ENCODE measurements at regions not wholly inside any gene's neighbourhood (a gene's known extent, or its start where the extent isn't known, plus 50 kb on each side); places are given as distances from the start of the nearest gene placed in this dataset.

DNA sequence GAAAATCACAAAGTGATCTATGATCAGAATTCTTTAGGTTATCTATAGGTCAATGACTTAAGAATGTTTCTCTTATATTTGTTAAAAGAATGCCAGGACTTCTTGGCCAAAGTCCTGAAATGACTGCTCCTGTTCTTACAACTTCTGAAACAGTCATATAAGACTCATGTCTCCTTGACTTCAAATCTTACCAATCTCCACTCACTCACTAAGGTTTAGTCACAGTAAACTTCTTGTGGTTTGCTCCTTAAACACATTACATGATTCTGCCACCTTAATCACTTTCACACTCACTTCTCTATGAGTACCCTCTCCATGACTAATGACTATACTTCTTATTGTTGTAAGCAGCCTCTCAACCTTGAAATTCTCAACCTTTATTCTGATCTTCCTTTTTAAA, 648.7 kb upstream of the CCDC179 start:
- Histone ChIP-seq H3K27ac (ENCODE audit: low read depth, low read length, poor library complexity, severe bottlenecking) (no peak overlapping the region), H3K27me3 (replicated peaks; ENCODE audit: insufficient read depth, low read depth, low read length, poor library complexity) (no peaks in the 10 kb centered on the region), H3K4me1 (ENCODE audit: insufficient read depth, low read length, poor library complexity, severe bottlenecking) (no peaks in the 10 kb centered on the region), H3K9me3 (ENCODE audit: low read depth, low read length, poor library complexity, severe bottlenecking) (no peaks in the 10 kb centered on the region), H3K4me3 (ENCODE audit: low read depth, low read length, poor library complexity, severe bottlenecking) (no peak overlapping the region), H3K36me3 (ENCODE audit: insufficient read depth, low read length, poor library complexity, severe bottlenecking) (no peaks in the 10 kb centered on the region)
- intact Hi-C loops (cut with micrococcal nuclease; ENCODE audit: unreplicated experiment) = no loop called here
- BruUV-seq (replicated peaks) = no TSS peak
- CTCF ChIA-PET = no interaction called here
- no peak for DNase-seq (ENCODE audit: low spot score)
- POLR2A ChIA-PET (ENCODE audit: low non-redundant PET) = no interaction called here
- no peak for TF ChIP-seq EZH2 (IDR thresholded peaks at IDR 0.05; ENCODE audit: borderline replicate concordance, low read depth, low read length, poor library complexity, severe bottlenecking)
- no peak for TF ChIP-seq CTCF (conservative IDR thresholded peaks at IDR 0.05; ENCODE audit: low read depth, low read length)

DNA sequence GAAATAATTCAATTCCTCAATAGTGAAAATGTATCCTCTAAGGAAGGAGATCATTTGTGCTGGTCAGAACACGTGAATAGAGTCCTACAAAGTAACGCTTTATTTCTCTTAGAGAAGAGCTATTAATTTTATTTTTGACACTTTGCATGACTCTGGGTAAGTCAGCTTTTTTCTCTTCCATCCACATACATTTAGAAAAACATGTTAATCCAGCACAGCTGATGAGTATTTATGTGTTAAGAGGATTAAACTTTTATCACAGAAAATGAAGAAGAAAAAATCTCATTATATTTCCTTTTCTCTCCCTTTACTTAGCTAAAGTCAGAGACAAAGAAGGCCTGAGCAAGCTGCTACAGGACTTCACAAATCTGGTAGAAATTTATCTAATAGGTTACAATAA, 649.5 kb upstream of the CCDC179 start:
- Histone ChIP-seq H3K4me3 (ENCODE audit: low read depth, low read length, poor library complexity, severe bottlenecking) (no peak overlapping the region), H3K36me3 (ENCODE audit: insufficient read depth, low read length, poor library complexity, severe bottlenecking) (no peaks in the 10 kb centered on the region), H3K27ac (ENCODE audit: low read depth, low read length, poor library complexity, severe bottlenecking) (no peak overlapping the region), H3K9me3 (ENCODE audit: low read depth, low read length, poor library complexity, severe bottlenecking) (no peaks in the 10 kb centered on the region), H3K27me3 (replicated peaks; ENCODE audit: insufficient read depth, low read depth, low read length, poor library complexity) (no peaks in the 10 kb centered on the region), H3K4me1 (ENCODE audit: insufficient read depth, low read length, poor library complexity, severe bottlenecking) (no peaks in the 10 kb centered on the region)
- TF ChIP-seq EZH2 (IDR thresholded peaks at IDR 0.05; ENCODE audit: borderline replicate concordance, low read depth, low read length, poor library complexity, severe bottlenecking) (no peak), CTCF (conservative IDR thresholded peaks at IDR 0.05; ENCODE audit: low read depth, low read length) (no peak)
- intact Hi-C loops (cut with micrococcal nuclease; ENCODE audit: unreplicated experiment) = no loop called here
- DNase-seq (ENCODE audit: low spot score) = peak; percentile 1
- no TSS peak for BruUV-seq (replicated peaks)
- POLR2A ChIA-PET (ENCODE audit: low non-redundant PET) = no interaction called here
- CTCF ChIA-PET = no interaction called here

DNA sequence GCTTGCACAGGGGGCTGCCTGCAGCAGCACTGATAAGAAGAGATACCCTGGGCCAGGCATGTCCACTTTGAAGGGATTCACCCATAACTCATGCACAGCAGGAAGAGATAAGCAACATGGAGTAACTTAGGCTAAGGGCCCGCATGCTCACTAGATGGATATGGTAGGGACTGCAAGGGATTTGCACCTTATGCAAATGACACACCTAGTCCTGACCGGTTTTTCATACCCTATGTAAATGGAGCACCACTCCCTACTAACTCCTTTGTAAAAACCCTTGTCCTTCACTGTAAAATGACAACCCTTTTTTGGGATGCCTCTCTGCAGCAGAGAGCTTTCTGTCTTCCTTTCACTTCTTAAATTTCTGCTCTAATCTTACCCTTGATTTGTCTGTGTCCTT, 658.9 kb upstream of the CCDC179 start:
- Histone ChIP-seq H3K9me3 (ENCODE audit: low read depth, low read length, poor library complexity, severe bottlenecking) (no peaks in the 10 kb centered on the region), H3K27ac (ENCODE audit: low read depth, low read length, poor library complexity, severe bottlenecking) (no peak overlapping the region), H3K27me3 (replicated peaks; ENCODE audit: insufficient read depth, low read depth, low read length, poor library complexity) (no peaks in the 10 kb centered on the region), H3K4me3 (ENCODE audit: low read depth, low read length, poor library complexity, severe bottlenecking) (no peak overlapping the region), H3K4me1 (ENCODE audit: insufficient read depth, low read length, poor library complexity, severe bottlenecking) (no peaks in the 10 kb centered on the region), H3K36me3 (ENCODE audit: insufficient read depth, low read length, poor library complexity, severe bottlenecking) (no peaks in the 10 kb centered on the region)
- intact Hi-C loops (cut with micrococcal nuclease; ENCODE audit: unreplicated experiment) = no loop called here
- TF ChIP-seq CTCF (conservative IDR thresholded peaks at IDR 0.05; ENCODE audit: low read depth, low read length) (no peak), EZH2 (IDR thresholded peaks at IDR 0.05; ENCODE audit: borderline replicate concordance, low read depth, low read length, poor library complexity, severe bottlenecking) (no peak)
- DNase-seq (ENCODE audit: low spot score) = no peak
- BruUV-seq (replicated peaks) = no TSS peak
- ChIA-PET CTCF (no interaction called here), POLR2A (ENCODE audit: low non-redundant PET) (no interaction called here)
